Stimulated activated CD8-positive, alpha-beta memory T cell treated with anti-CD3 and anti-CD28 coated beads, Interleukin-2, amount 100 ng/mL, for 1 hour (primary cell): ENCODE measurements at regions not wholly inside any gene's neighbourhood (a gene's known extent, or its start where the extent isn't known, plus 50 kb on each side); places are given as distances from the start of the nearest gene placed in this dataset.

Experiments used
- DNase-seq, 2 donors: peaks; one replicate each; pipeline ENCODE4 v3.0.0-alpha.2; 2020; ENCODE audit warnings: low read depth in 2 of 2

- DNase-seq = no peak
Observed at GRCh38 chr3:188095431-188095830, 58.5 kb upstream of the LPP start.

- no peak for DNase-seq
Observed at GRCh38 chr3:188097791-188098190, 56.2 kb upstream of the LPP start.

- no peak for DNase-seq
Observed at GRCh38 chr3:188099907-188100306, 54.0 kb upstream of the LPP start.

- DNase-seq = no peak
Observed at GRCh38 chr3:188102861-188103547, 51.0 kb upstream of the LPP start.

- no peak for DNase-seq
Observed at GRCh38 chr3:188104050-188104449, 49.9 kb upstream of the LPP start.
